NOMO-1 (cell line): ENCODE measurements at regions not wholly inside any gene's neighbourhood (a gene's known extent, or its start where the extent isn't known, plus 50 kb on each side); places are given as distances from the start of the nearest gene placed in this dataset.
"Not testable (repeated sequence)": the region's sequence is repeated elsewhere in the genome, so short reads cannot be mapped to it uniquely, and the experiment has no call there.

Experiments used
- DNase-seq, 2 experiments: peaks; one replicate each; lab custom pipeline; 2025; ENCODE audit not compliant: unreplicated experiment in 2 of 2; lab: John Stamatoyannopoulos, UW

GRCh38 chr9:102405218-102405867 is 589.8 kb upstream of the CYLC2 start:
- DNase-seq, result no peak

GRCh38 chr9:102403514-102403913 is 591.6 kb upstream of the CYLC2 start:
- DNase-seq, result no peak

- DNase-seq, result no peak
Observed at GRCh38 chr9:102398205-102398604, 596.9 kb upstream of the CYLC2 start.

GRCh38 chr9:102385620-102386019 is 609.5 kb upstream of the CYLC2 start:
- DNase-seq, result not testable (repeated sequence)

- no peak for DNase-seq
Observed at GRCh38 chr9:102362470-102363132, 624.2 kb upstream of the GRIN3A start.

- no peak for DNase-seq
Observed at GRCh38 chr9:102360846-102361245, 622.4 kb upstream of the GRIN3A start.

- DNase-seq, result no peak
Observed at GRCh38 chr9:102355982-102356381, 617.5 kb upstream of the GRIN3A start.

GRCh38 chr9:102354041-102354440 is 615.6 kb upstream of the GRIN3A start:
- DNase-seq, result no peak

- not testable (repeated sequence) for DNase-seq
Observed at GRCh38 chr9:102337471-102337870, 599.0 kb upstream of the GRIN3A start.

GRCh38 chr9:102309379-102309778 is 570.9 kb upstream of the GRIN3A start:
- DNase-seq, result no peak

- DNase-seq, result no peak
Observed at GRCh38 chr9:102295188-102295587, 556.7 kb upstream of the GRIN3A start.

GRCh38 chr9:102273952-102274351 is 535.5 kb upstream of the GRIN3A start:
- no peak for DNase-seq

- no peak for DNase-seq
Observed at GRCh38 chr9:102253099-102253498, 514.7 kb upstream of the GRIN3A start.

GRCh38 chr9:102244916-102245315 is 506.5 kb upstream of the GRIN3A start:
- no peak for DNase-seq

- no peak for DNase-seq
Observed at GRCh38 chr9:102237520-102237919, 499.1 kb upstream of the GRIN3A start.

- no peak for DNase-seq
Observed at GRCh38 chr9:102237094-102237493, 498.6 kb upstream of the GRIN3A start.

GRCh38 chr9:102227416-102227815 is 489.0 kb upstream of the GRIN3A start:
- not testable (repeated sequence) for DNase-seq

- no peak for DNase-seq
Observed at GRCh38 chr9:102225841-102226441, 487.5 kb upstream of the GRIN3A start.

GRCh38 chr9:102223320-102224136 is 485.1 kb upstream of the GRIN3A start:
- DNase-seq, result not testable (repeated sequence)

- no peak for DNase-seq
Observed at GRCh38 chr9:102209176-102209575, 470.7 kb upstream of the GRIN3A start.

GRCh38 chr9:102206432-102206831 is 468.0 kb upstream of the GRIN3A start:
- no peak for DNase-seq
